Ishikawa (cell line): ENCODE measurements at regions not wholly inside any gene's neighbourhood (a gene's known extent, or its start where the extent isn't known, plus 50 kb on each side); places are given as distances from the start of the nearest gene placed in this dataset.

Source experiments
- FOXM1 ChIP-seq: IDR thresholded peaks from 2 replicates; pipeline ENCODE4 v1.6.1; 2012; ENCODE audit warnings: low read depth, borderline replicate concordance
- REST ChIP-seq: IDR thresholded peaks from 2 replicates; pipeline ENCODE4 v1.6.1; 2012; ENCODE audit warnings: low read depth, mild to moderate bottlenecking
- USF1 ChIP-seq: IDR thresholded peaks from 2 replicates; pipeline ENCODE4 v1.6.1; 2012
- YY1 ChIP-seq: IDR thresholded peaks from 2 replicates; pipeline ENCODE4 v1.6.1; 2012; ENCODE audit warnings: low read depth
- TF ChIP-seq, protein P1 (sequence below): IDR thresholded peaks from 2 replicates; pipeline ENCODE4 v1.6.1; 2012

DNA sequence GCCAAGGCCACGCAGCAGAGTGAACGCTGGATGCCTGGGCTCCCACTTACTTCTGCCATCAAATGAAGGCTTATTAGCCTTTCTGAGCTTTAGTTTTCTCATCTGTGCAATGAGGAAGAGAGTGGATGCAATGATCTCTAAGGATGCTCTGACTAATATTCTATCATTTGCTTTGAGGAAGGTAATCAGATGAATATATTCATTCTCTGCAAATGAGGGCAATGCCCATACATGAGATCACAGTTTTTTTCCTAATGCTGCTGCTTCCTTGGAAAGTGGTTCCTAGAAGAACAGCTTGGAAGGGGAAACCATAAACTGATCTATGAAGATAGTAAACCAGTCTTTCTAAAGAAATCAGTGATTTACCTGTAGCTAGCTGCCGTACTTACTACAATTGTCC, 152.4 kb downstream of the NSG2 start:
- TF ChIP-seq USF1 (no peak), REST (no peak), YY1 (no peak), FOXM1 (no peak)
- TF ChIP-seq, protein P1, sequence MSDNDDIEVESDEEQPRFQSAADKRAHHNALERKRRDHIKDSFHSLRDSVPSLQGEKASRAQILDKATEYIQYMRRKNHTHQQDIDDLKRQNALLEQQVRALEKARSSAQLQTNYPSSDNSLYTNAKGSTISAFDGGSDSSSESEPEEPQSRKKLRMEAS, result no peak
